ENCODE measurements at regions not wholly inside any gene's neighbourhood (a gene's known extent, or its start where the extent isn't known, plus 50 kb on each side); places are given as distances from the start of the nearest gene placed in this dataset.

- TF ChIP-seq EZH2phosphoT487 (IDR thresholded peaks at IDR 0.05; ENCODE audit: low read depth) (no peak), CTCF (IDR thresholded peaks at IDR 0.05; ENCODE audit: low read depth, low read length) (no peak)
- Histone ChIP-seq H3K36me3 (replicated peaks; ENCODE audit: low read depth, low read length) (no peaks in the 10 kb centered on the region), H3K4me3 (ENCODE audit: low read length) (no peak overlapping the region), H3K9me3 (ENCODE audit: insufficient read depth, low read length) (peaks cover 23% of the 10 kb centered on the region), H3K27ac (ENCODE audit: low read length) (no peak overlapping the region), H2AFZ (ENCODE audit: low read depth, low read length) (no peak overlapping the region), H3K4me1 (ENCODE audit: low read length) (no peaks in the 10 kb centered on the region), H3K4me2 (ENCODE audit: low read length) (no peak overlapping the region), H3K27me3 (ENCODE audit: low read depth, low read length) (no peaks in the 10 kb centered on the region), H3K79me2 (ENCODE audit: low read length) (no peaks in the 10 kb centered on the region), H4K20me1 (ENCODE audit: insufficient read depth, low read length) (no peaks in the 10 kb centered on the region), H3K9ac (ENCODE audit: low read length) (no peak overlapping the region)
Observed at GRCh38 chr3:34703053-34703452, 904.6 kb downstream of the PDCD6IP start.

- Histone ChIP-seq H2AFZ (ENCODE audit: low read depth, low read length) (no peak overlapping the region), H3K36me3 (replicated peaks; ENCODE audit: low read depth, low read length) (no peaks in the 10 kb centered on the region), H3K27me3 (ENCODE audit: low read depth, low read length) (no peaks in the 10 kb centered on the region), H3K9me3 (ENCODE audit: insufficient read depth, low read length) (no peaks in the 10 kb centered on the region), H3K4me3 (ENCODE audit: low read length) (no peak overlapping the region), H3K4me2 (ENCODE audit: low read length) (no peak overlapping the region), H3K9ac (ENCODE audit: low read length) (no peak overlapping the region), H3K79me2 (ENCODE audit: low read length) (no peaks in the 10 kb centered on the region), H3K27ac (ENCODE audit: low read length) (no peak overlapping the region), H4K20me1 (ENCODE audit: insufficient read depth, low read length) (no peaks in the 10 kb centered on the region), H3K4me1 (ENCODE audit: low read length) (peaks cover 7% of the 10 kb centered on the region)
- TF ChIP-seq EZH2phosphoT487 (IDR thresholded peaks at IDR 0.05; ENCODE audit: low read depth): no peak
- TF ChIP-seq CTCF (IDR thresholded peaks at IDR 0.05; ENCODE audit: low read depth, low read length): no peak
Observed at GRCh38 chr3:34724916-34725499, 914.3 kb upstream of the ARPP21 start.

- 0 out of 2 replicates have a peak, but pooled peaks cover 4% of the 10 kb centered on the region for H3K9me3 ChIP-seq (ENCODE audit: insufficient read depth, low read length)
- no peaks in the 10 kb centered on the region for H3K79me2 ChIP-seq (ENCODE audit: low read length)
- H3K4me3 ChIP-seq (ENCODE audit: low read length): no peak overlapping the region
- H3K9ac ChIP-seq (ENCODE audit: low read length): no peak overlapping the region
- no peaks in the 10 kb centered on the region for H3K27me3 ChIP-seq (ENCODE audit: low read depth, low read length)
- no peak overlapping the region for H2AFZ ChIP-seq (ENCODE audit: low read depth, low read length)
- peaks cover 7% of the 10 kb centered on the region for H3K4me1 ChIP-seq (ENCODE audit: low read length)
- H3K27ac ChIP-seq (ENCODE audit: low read length): no peak overlapping the region
- H3K4me2 ChIP-seq (ENCODE audit: low read length): no peak overlapping the region
- H3K36me3 ChIP-seq (replicated peaks; ENCODE audit: low read depth, low read length): no peaks in the 10 kb centered on the region
- TF ChIP-seq EZH2phosphoT487 (IDR thresholded peaks at IDR 0.05; ENCODE audit: low read depth) (no peak), CTCF (IDR thresholded peaks at IDR 0.05; ENCODE audit: low read depth, low read length) (no peak)
- no peaks in the 10 kb centered on the region for H4K20me1 ChIP-seq (ENCODE audit: insufficient read depth, low read length)
Observed at GRCh38 chr3:34725774-34726173, 913.6 kb upstream of the ARPP21 start.

GRCh38 chr3:34727700-34728099 is 911.6 kb upstream of the ARPP21 start:
- H3K9me3 ChIP-seq (ENCODE audit: insufficient read depth, low read length): 0 out of 2 replicates have a peak, but pooled peaks cover 6% of the 10 kb centered on the region
- no peaks in the 10 kb centered on the region for H3K27me3 ChIP-seq (ENCODE audit: low read depth, low read length)
- no peak overlapping the region for H2AFZ ChIP-seq (ENCODE audit: low read depth, low read length)
- no peak for TF ChIP-seq CTCF (IDR thresholded peaks at IDR 0.05; ENCODE audit: low read depth, low read length)
- TF ChIP-seq EZH2phosphoT487 (IDR thresholded peaks at IDR 0.05; ENCODE audit: low read depth): no peak
- H3K4me3 ChIP-seq (ENCODE audit: low read length): no peak overlapping the region
- H4K20me1 ChIP-seq (ENCODE audit: insufficient read depth, low read length): no peaks in the 10 kb centered on the region
- peaks cover 7% of the 10 kb centered on the region for H3K4me1 ChIP-seq (ENCODE audit: low read length)
- H3K79me2 ChIP-seq (ENCODE audit: low read length): no peaks in the 10 kb centered on the region
- H3K9ac ChIP-seq (ENCODE audit: low read length): no peak overlapping the region
- no peak overlapping the region for H3K27ac ChIP-seq (ENCODE audit: low read length)
- no peaks in the 10 kb centered on the region for H3K36me3 ChIP-seq (replicated peaks; ENCODE audit: low read depth, low read length)
- no peak overlapping the region for H3K4me2 ChIP-seq (ENCODE audit: low read length)
